Posterior cingulate gyrus (tissue), 11 donors: ENCODE measurements at regions not wholly inside any gene's neighbourhood (a gene's known extent, or its start where the extent isn't known, plus 50 kb on each side); places are given as distances from the start of the nearest gene placed in this dataset.

Experiments used
- DNase-seq, 10 donors: peaks; one replicate each; pipeline versions ENCODE4 v3.0.0 to v3.0.0-alpha.2; 2020 to 2021; ENCODE audit warnings: mixed read lengths in 3 of 10
- intact Hi-C: fragments of 100-400 bp; cut with DNase I; formaldehyde crosslinking; loops from one replicate; pipeline ENCODE4 v1.15.1; 2023

- no peak for DNase-seq
- intact Hi-C loops, result no loop called here
Measured at GRCh38 chr10:83919187-83919586, 220.1 kb upstream of the GHITM start.

DNA sequence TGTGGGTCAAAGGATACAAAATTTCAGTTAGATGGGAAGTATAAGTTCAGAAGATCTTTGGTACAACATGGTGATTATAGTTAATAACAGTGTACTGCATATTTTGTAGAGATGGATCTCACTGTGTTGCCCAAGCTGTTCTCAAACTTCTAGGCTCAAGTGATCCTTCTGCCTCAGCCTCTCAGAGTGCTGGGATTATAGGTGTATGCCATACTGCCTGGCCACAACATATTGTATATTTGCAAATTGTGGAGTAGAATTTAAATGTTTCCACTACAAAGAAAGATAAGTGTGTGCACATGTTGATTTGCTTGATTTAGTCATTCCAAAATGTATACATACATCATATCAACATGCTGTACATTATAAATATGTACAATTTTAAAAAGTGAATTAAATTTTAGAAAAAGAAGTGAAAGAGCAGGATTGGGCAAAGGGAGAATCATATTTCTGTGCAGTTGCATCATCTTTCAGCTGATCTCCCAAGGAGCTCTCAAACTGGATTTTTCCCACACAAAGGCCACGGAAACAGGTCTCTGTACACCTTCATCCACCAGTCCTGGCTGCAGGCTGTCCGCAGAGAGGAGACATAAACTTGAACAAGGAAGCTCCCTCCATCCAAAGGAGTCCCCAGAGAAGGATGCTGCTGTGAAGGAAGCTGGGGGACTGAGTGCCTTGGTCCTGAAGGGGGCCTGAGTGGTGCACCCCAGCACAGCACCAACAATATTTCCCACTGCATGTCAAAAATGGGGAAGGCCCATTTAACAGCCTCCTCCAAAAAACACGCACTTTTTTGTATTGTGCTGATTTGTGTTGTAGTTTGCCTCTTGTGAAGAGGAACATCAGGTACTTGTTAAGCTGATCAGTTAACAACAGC, 217.1 kb upstream of the GHITM start:
- DNase-seq, result no peak
- intact Hi-C loops, result no loop called here

- DNase-seq, result no peak
- intact Hi-C loops, result no loop called here
Measured at GRCh38 chr10:83925133-83925532, 214.2 kb upstream of the GHITM start.

GRCh38 chr10:83926606-83927005, 212.7 kb upstream of the GHITM start:
- DNase-seq, result no peak
- intact Hi-C loops, result no loop called here

DNA sequence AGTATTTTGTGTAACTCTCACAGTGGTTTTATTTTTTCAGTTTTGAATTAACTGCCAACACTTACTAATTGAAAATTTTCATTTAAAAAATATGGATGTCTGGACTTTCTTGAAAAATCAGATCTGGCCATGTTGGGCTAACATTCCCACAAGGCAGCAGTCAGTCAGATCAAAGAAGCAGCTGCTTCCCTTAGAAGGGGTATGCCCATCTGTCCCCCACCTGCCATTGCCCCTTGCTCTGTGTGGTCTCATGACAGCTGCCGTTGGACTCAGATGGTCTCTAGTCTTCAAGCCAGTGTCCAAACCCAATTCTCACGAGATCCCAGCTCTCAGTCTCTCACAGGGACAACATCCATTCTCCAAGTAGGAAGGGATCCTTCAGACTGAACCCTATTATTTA, 212.1 kb upstream of the GHITM start:
- no peak for DNase-seq
- intact Hi-C loops, result no loop called here

- no peak for DNase-seq
- intact Hi-C loops, result no loop called here
Measured at GRCh38 chr10:83929399-83929798, 209.9 kb upstream of the GHITM start.

GRCh38 chr10:83931669-83932068, 207.6 kb upstream of the GHITM start:
- DNase-seq, result no peak
- intact Hi-C loops, result no loop called here

DNA sequence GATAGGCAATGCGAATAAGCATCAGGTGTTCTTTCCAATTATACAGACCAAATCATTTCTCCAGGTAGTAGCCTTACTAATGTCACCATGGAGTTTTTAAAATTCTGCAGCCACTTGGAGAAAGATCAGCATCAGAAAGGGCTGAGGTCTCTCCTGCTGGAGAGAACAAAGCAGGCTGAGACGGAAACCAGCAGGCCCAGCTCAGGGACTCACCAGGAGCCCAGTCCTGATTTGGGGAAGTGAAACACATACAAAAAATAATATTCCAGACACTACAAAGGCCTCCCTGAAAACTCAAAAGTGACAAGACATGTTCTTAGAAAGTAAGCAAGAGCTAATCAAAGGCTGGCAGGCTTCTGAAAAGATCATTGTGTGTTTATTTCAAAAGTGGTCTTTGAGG, 207.1 kb upstream of the GHITM start:
- intact Hi-C loops, result no loop called here
- DNase-seq, result no peak

DNA sequence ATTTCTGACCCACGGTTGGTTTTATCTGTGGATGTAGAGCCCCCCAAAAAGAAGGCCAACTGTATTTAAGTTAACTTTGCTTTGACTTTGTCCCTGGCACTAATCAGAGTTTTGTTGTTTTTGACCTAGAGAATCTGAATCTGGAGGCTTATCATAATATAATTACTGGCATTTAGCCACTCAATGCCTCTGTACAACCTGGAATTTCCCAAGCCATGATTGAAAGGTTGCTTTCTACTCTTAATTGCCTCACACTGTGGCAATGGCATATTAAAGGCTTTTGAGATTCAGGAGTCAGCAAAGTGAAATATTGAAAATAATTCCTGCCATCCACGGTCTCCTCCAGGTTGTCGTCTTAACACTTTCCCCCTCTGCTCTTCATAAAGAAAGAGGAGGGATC, 205.2 kb upstream of the GHITM start:
- no peak for DNase-seq
- intact Hi-C loops, result no loop called here

DNA sequence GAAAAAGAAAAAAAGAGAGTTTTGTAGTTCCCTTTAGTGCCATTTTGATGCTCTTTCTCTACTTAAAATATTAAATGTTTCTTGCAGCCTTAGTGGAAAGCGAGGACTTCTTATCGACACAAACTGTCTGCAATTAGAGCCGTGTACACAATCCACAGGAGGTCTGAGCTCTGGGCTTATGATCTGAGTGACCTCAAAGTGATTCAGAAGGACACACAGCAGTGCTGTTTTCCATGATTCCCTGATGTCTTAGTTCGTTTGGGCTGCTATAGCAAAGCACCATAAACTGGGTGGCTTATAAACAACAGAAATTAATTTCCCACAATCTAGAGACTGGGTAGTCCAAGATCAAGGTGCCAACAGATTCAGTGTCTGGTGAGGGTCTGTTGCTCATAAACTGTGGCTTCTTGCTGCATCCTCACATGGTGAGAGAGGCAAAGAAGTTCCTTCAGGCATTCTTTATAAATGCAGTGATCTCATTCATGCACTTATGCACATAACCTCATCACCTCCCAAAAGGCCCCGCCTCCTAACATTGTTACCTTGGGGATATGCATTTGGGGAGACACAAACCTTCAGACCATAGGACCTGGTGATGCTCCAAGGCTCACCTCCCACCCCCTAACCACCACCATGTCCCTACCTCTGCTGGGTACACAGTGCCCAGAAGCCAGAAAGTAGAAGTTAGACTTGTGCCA, 204.5 kb upstream of the GHITM start:
- intact Hi-C loops, result no loop called here
- no peak for DNase-seq

DNA sequence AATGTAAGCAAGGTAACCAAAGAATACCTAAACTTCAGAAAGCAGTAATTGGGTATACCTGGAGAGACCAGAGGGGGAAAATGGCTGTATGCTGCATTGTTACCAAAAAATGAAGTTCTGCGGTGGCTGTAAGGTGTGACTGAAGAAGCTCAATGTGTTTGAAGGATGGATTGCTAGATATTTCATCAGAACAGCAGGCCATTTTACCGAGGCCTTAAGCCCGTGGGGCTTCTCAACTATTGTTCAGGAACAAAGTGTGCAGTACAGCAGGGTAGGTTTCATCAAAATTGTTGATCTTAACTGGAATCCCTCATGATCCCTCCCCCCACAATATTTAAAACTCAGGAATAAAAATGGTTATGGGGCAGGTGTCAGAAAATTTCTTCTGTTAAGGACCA, 204.0 kb upstream of the GHITM start:
- intact Hi-C loops, result no loop called here

GRCh38 chr10:83935911-83936310, 203.4 kb upstream of the GHITM start:
- DNase-seq, result no peak
- intact Hi-C loops, result no loop called here

More for the DNA sequence above, 204.0 kb upstream of the GHITM start:
- DNase-seq, result no peak

GRCh38 chr10:83937161-83937560, 202.1 kb upstream of the GHITM start:
- DNase-seq, result no peak
- intact Hi-C loops, result no loop called here

DNA sequence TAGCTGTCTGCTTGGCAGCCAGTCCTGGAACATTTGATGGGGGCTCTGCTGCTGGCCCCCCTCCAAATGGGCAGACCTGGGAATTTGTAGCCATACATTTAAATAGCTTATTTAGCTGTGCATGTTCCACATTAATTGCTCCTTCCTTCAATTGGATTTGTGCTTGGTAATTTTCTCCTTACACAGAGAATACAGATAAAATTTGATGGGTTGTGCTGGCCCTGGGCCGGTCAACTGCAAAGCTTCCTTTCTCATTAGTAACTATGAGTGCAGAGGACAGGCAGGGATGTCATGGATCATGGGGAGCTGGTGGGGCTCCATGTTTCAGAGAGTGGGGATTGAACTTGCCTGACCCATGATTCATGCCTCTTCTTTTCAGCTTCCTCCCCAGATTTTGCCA, 201.5 kb upstream of the GHITM start:
- intact Hi-C loops, result no loop called here
- no peak for DNase-seq

DNA sequence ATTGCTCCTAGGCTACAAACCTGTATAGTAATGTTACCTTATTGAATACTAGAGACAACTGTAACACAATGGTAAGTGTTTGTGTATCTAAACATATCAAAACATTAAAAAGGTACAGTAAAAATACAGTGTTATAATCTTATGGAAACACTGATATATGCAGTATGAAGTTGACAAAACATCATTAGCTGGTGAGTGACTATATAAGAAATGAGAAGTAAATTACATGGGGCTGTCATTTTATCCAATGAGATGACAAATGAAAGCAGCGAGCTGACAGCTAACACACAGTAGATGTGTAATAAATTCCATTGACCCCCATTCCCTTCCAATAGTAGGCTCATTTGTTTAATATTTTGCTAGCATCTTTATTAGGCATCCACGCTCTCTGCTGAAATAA, 198.1 kb upstream of the GHITM start:
- intact Hi-C loops, result no loop called here
- DNase-seq, result no peak

- intact Hi-C loops, result no loop called here
- no peak for DNase-seq
Measured at GRCh38 chr10:83942410-83942809, 196.9 kb upstream of the GHITM start.

GRCh38 chr10:83943049-83943448, 196.3 kb upstream of the GHITM start:
- intact Hi-C loops, result no loop called here
- no peak for DNase-seq

DNA sequence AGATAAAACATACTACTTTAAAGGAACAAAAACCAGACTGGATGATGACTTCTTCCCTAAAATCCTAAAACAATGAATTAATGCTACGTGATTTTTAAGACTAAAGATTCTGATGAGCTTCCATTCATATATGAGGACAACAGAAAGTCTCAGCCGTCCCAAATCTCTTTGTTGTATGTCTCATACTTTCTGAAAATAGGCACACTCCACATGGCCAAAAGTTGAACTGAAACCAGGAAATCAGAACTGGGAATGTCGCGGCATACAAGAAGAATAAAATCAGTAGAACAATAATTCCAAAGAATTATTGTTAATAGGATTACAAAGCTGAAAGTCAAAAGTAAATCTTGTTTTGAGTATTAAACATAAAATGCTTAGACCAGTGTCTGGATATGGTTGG, 195.4 kb upstream of the GHITM start:
- DNase-seq, result no peak
- intact Hi-C loops, result no loop called here

- intact Hi-C loops, result no loop called here
- DNase-seq, result no peak
Measured at GRCh38 chr10:83945982-83946718, 193.2 kb upstream of the GHITM start.

DNA sequence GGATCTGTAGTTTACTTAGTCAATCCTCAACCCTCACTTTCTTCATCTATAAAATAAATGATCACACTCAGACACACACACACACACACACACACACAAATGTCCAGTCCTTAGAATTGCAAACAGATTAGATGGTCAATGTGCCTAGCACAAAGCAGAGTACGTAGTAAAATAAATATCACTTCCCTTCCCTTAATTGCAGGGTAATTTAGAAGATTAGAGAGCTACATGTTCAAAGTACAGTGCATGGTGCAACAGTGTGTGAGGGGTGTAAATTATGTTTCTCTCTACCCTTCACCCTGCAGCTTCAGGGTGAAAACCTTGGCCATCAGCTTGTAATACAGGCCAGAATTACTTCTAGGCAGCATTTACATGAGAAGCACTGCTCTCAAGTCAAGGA, 187.0 kb upstream of the GHITM start:
- intact Hi-C loops, result no loop called here
- DNase-seq, result no peak

DNA sequence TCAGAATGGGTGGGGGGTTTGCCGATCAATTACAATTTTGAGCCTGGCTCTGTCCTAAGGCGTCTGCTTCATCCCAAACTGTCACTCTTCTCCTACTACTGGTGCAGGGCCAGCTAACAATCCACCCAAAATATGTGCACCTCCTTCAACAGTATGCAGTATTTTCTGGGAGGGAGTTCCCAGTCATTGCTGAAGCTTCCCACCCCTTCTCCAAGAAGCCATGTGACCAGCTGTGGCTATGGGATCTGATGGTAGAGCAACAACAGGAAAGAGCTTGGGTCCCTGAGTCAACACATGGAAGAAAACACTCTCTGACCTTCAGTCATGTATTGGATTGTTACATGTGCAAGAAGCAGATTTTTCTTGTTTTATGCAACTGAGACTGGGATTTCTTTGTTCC, 185.7 kb upstream of the GHITM start:
- no peak for DNase-seq
- intact Hi-C loops, result no loop called here
